Testis (tissue), 2 donors: ENCODE measurements at regions not wholly inside any gene's neighbourhood (a gene's known extent, or its start where the extent isn't known, plus 50 kb on each side); places are given as distances from the start of the nearest gene placed in this dataset.

Experiments
- POLR2A ChIP-seq: fragments of 450-650 bp; IDR thresholded peaks from one replicate; pipeline ENCODE4 v1.6.1; 2017; ENCODE audit warnings: antibody characterized with exemption, mild to moderate bottlenecking, moderate library complexity
- TF ChIP-seq, protein P1 (sequence below), 3 experiments: fragments of 450-650 bp in 2 of 3; fragments of 200-600 bp in 1 of 3; sonication (generic) in 1 of 3; IDR thresholded peaks; one replicate each; pipeline ENCODE4 v1.5.1; 2016 to 2019; ENCODE audit warnings: antibody characterized with exemption in 3 of 3, mild to moderate bottlenecking in 2 of 3, moderate library complexity in 1 of 3

DNA sequence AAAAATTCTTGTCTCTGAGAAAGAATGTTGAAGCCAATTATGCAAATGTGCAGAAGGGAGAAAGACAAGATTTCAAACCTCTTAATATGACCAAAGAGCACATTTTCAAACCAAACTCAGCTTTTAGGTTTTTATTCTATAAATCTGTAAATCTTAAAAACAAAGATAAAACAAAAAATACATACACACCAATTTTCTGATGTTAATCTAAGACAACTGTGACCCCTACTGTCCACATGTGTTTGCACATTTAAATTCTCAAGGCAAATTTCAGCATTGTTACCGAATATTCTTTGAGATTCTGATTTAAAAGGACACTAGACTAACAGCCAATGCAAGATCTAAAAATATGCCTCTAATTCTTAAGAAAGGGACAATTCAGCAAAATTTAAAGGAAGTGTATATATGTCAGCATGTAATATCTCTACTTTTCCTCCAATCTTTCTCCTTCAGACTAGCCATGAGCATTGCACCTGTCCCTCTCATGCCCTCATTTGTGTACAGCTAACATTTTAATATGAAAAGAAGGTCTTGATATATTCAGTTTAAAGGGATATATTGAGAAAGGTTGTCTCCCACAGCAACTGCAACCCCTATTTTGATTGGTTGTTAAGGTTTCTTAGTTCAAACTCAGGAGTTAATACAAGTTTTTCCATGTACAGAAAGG lies 417.9 kb downstream of the IPMK start:
- TF ChIP-seq, protein P1, sequence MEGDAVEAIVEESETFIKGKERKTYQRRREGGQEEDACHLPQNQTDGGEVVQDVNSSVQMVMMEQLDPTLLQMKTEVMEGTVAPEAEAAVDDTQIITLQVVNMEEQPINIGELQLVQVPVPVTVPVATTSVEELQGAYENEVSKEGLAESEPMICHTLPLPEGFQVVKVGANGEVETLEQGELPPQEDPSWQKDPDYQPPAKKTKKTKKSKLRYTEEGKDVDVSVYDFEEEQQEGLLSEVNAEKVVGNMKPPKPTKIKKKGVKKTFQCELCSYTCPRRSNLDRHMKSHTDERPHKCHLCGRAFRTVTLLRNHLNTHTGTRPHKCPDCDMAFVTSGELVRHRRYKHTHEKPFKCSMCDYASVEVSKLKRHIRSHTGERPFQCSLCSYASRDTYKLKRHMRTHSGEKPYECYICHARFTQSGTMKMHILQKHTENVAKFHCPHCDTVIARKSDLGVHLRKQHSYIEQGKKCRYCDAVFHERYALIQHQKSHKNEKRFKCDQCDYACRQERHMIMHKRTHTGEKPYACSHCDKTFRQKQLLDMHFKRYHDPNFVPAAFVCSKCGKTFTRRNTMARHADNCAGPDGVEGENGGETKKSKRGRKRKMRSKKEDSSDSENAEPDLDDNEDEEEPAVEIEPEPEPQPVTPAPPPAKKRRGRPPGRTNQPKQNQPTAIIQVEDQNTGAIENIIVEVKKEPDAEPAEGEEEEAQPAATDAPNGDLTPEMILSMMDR (IDR thresholded peaks at IDR 0.05), result no peak
- TF ChIP-seq POLR2A, result no peak
